GM10266 (cell line): ENCODE measurements at regions not wholly inside any gene's neighbourhood (a gene's known extent, or its start where the extent isn't known, plus 50 kb on each side); places are given as distances from the start of the nearest gene placed in this dataset.

Experiments
- DNase-seq: peaks from one replicate; pipeline ENCODE4 v3.0.0; 2012; ENCODE audit errors: extremely low spot score
- TF ChIP-seq, protein P1 (sequence below): IDR thresholded peaks from 2 replicates; pipeline ENCODE4 v1.5.1; 2012; ENCODE audit warnings: mild to moderate bottlenecking, low read depth; ENCODE audit not compliant: control insufficient read depth, insufficient read depth; ENCODE audit errors: missing control alignments

DNA sequence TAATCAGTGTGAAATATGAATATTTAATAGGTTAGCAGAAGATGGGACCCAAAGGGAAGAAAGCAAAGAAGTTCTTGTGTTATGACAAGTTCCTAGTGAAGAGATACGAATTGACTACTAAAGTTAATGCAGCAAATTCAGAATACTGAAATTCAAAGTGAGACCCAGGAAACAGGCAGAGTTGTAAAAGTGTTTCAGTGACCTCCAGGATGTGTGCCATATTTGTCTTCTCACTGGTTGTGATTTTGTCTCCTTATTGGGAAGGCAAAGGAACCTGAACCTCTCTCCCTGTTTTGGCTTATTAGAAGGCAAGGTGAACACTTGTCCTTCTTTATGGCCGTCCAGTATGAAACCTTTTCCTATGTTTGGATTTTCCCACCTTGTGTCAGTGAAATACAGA, 51.8 kb upstream of the DTNBP1 start:
- DNase-seq: no peak
- TF ChIP-seq, protein P1, sequence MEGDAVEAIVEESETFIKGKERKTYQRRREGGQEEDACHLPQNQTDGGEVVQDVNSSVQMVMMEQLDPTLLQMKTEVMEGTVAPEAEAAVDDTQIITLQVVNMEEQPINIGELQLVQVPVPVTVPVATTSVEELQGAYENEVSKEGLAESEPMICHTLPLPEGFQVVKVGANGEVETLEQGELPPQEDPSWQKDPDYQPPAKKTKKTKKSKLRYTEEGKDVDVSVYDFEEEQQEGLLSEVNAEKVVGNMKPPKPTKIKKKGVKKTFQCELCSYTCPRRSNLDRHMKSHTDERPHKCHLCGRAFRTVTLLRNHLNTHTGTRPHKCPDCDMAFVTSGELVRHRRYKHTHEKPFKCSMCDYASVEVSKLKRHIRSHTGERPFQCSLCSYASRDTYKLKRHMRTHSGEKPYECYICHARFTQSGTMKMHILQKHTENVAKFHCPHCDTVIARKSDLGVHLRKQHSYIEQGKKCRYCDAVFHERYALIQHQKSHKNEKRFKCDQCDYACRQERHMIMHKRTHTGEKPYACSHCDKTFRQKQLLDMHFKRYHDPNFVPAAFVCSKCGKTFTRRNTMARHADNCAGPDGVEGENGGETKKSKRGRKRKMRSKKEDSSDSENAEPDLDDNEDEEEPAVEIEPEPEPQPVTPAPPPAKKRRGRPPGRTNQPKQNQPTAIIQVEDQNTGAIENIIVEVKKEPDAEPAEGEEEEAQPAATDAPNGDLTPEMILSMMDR: no peak

DNA sequence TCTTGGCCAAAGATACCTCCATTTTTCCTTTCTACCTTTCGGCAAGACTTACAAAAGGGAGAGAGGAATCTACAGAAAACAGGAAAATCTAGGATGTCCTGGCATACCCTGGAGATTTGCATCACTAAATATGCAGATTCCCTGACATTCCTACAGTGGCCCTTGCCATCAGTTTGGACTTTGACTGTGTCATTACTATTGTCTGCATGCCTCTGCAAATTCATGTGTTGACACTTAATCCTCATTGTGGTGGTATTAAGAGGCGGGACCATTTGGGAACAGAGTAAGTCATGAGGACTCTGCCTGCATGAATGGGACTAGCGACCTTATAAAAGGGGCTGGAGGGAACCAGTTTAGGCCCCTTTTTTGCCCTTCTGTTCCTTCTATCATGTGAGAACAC, 50.5 kb upstream of the DTNBP1 start:
- TF ChIP-seq, protein P1: no peak
- no peak for DNase-seq

DNA sequence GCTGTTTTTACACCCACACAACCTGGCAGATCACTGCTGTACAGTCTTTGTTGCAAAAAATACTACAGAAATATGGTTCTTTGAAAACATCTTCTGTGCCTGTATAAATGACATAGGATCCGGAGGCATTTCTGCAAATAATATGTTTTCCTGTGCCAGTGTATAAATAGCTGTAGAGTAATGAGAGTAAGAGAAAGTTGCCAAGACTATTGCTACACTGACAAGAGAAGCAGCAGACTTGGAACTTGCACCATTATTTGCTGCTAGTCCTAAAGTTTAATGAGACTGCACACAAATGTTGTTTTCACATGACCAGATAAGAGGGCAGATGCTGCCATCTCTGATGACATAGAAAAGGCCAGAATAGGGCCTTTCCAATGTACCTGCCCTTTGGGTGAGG, 50.0 kb upstream of the DTNBP1 start:
- no peak for DNase-seq
- TF ChIP-seq, protein P1: no peak
